Retinal pigment epithelial cell (primary cell): ENCODE measurements at regions not wholly inside any gene's neighbourhood (a gene's known extent, or its start where the extent isn't known, plus 50 kb on each side); places are given as distances from the start of the nearest gene placed in this dataset.
A peak's percentile ranks its signal among the peaks of the same experiment; 100 is the strongest.

Experiments used
- DNase-seq: peaks from one replicate; pipeline ENCODE4 v3.0.0-alpha.2; 2010; ENCODE audit warnings: low read depth
- H3K4me3 ChIP-seq: 2 replicates; pipeline ENCODE4 v1.5.1; 2011; ENCODE audit warnings: mild to moderate bottlenecking, low read length, control low read depth, moderate library complexity
- TF ChIP-seq, protein P1 (sequence below): conservative IDR thresholded peaks from 2 replicates; pipeline ENCODE4 v1.5.1; 2011; ENCODE audit warnings: low read depth, low read length, control low read depth, inconsistent platforms

DNA sequence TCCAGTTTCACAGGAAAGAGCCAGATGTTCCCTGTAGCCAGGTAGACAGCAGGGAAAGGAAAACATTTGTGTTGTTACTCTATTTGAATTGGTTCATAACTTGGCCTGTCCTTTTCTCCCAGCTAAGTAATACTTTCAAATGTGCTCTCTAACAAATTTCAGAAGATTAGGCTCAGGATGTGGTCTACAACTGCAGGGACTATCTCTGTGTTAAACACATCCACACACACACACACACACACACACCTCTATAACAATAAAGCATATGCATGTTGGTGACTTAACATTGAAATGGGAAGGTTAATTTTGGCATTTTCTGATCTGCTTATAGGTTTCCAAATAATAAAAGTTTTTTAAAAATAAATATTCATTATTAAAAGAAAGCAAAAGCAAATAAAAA, 316.0 kb upstream of the ARGLU1 start:
- TF ChIP-seq, protein P1, sequence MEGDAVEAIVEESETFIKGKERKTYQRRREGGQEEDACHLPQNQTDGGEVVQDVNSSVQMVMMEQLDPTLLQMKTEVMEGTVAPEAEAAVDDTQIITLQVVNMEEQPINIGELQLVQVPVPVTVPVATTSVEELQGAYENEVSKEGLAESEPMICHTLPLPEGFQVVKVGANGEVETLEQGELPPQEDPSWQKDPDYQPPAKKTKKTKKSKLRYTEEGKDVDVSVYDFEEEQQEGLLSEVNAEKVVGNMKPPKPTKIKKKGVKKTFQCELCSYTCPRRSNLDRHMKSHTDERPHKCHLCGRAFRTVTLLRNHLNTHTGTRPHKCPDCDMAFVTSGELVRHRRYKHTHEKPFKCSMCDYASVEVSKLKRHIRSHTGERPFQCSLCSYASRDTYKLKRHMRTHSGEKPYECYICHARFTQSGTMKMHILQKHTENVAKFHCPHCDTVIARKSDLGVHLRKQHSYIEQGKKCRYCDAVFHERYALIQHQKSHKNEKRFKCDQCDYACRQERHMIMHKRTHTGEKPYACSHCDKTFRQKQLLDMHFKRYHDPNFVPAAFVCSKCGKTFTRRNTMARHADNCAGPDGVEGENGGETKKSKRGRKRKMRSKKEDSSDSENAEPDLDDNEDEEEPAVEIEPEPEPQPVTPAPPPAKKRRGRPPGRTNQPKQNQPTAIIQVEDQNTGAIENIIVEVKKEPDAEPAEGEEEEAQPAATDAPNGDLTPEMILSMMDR = no peak
- no peak for DNase-seq
- no peak overlapping the region for H3K4me3 ChIP-seq

DNA sequence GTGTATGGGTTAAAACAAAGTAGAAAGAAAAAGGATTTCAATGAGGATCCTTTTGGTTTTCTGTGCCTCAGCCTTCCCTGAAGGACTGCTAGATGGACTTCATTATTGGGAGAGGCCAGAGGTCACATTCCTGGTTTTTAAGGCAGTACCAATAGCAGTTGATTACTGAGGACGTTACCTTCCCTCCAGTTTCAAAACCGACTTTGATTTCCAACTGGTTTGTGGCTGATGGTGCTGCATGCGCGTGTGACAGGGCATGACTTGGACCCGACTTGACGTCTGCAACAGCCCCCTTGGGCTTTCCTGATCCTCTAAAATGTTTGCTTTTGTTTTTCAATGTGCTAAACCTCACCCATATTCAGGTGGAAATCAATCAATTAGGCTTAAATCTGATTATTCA, 314.3 kb upstream of the ARGLU1 start:
- DNase-seq = no peak
- TF ChIP-seq, protein P1 = no peak

GRCh38 chr13:106879806-106880205, 311.9 kb upstream of the ARGLU1 start:
- no peak for DNase-seq
- H3K4me3 ChIP-seq = no peak overlapping the region
- TF ChIP-seq, protein P1 = no peak

More for the DNA sequence above, 314.3 kb upstream of the ARGLU1 start:
- H3K4me3 ChIP-seq = no peak overlapping the region

DNA sequence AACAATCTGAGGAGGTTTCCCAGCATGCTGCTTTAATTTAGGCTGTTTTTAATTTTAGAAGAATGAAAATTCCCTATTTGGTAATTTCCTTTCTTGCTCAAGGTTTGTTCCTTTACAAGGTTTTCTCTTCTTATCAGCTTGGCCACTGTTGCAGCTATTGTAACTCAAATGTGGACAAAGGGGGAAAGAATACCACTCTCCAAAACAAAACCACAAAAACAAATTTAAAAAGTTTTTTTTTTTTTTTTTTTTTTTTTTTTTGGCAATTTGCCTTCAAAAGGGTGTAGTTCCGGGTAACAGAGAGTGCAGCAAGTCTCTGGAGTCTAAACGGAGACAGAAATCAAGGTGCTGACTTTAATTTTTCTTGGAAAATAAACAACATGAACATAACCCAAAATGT, 306.4 kb upstream of the ARGLU1 start:
- TF ChIP-seq, protein P1 = no peak
- no peak for DNase-seq
- no peak overlapping the region for H3K4me3 ChIP-seq

- DNase-seq = no peak
- H3K4me3 ChIP-seq = no peak overlapping the region
- TF ChIP-seq, protein P1 = no peak
Observed at GRCh38 chr13:106873810-106874209, 305.9 kb upstream of the ARGLU1 start.

GRCh38 chr13:106867249-106867648, 299.3 kb upstream of the ARGLU1 start:
- TF ChIP-seq, protein P1 = no peak
- H3K4me3 ChIP-seq = peak overlapping the region; percentile 24
- no peak for DNase-seq

DNA sequence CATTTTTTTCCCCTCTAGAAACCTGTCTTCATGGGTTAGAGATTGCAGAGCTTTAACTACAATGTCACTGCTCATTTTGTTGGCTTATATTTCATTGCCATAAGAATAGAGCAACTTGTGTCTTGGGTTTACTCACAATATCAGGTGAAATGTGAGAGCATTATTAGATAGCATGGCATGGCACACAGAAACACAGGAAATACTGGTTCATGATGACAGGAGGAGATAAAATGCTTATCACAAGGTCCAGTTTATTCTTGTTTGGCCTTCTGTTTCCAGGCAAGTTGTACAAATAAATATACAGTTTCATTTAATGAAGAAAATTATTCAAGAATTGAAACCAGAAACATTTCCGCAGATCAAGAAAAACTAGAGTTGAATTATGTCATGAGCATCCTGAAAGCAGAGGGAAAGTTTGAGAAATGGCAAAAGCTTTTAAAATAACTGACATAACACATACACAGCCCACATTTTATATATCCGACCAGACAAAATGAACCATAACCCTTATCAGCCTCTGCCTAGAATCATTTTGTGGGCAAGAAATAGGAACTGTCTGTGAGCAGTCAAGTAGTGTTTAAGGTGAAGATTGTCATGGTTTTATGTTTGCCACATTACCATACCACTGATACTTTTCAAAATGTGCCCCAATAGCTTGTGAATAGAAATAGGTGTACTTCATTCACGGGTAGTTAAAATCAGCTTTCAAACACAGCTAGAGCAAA, 297.9 kb upstream of the ARGLU1 start:
- TF ChIP-seq, protein P1 = no peak
- H3K4me3 ChIP-seq = no peak overlapping the region

More for the DNA sequence above, 297.9 kb upstream of the ARGLU1 start:
- no peak for DNase-seq
